ENCODE measurements at regions not wholly inside any gene's neighbourhood (a gene's known extent, or its start where the extent isn't known, plus 50 kb on each side); places are given as distances from the start of the nearest gene placed in this dataset.

DNA sequence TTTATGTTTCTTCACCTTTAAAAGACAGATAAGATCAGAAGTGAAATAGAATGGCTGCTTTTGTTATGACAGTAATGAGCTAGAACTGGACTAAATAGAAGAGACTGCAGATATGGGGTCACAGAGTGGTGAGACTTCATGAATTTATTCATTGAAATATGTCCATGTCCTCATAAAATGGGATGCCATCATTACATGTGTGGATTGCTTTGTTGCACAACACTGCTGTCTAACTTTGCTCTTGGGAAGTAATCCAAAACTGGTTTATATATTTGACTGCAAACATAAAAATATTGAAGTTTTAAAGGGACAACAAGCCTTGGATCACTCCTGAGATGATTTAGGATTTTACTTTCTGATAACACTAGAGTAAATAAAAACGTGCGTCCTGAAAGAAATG, 209.2 kb upstream of the FAT4 start:
- Histone ChIP-seq H3K36me3 (ENCODE audit: control insufficient read depth, insufficient read depth, low read length) (no peaks in the 10 kb centered on the region), H3K4me3 (ENCODE audit: low read depth, low read length) (no peak overlapping the region), H3K27me3 (ENCODE audit: control insufficient read depth, insufficient read depth, low read length) (no peaks in the 10 kb centered on the region)
- TF ChIP-seq, protein P1, sequence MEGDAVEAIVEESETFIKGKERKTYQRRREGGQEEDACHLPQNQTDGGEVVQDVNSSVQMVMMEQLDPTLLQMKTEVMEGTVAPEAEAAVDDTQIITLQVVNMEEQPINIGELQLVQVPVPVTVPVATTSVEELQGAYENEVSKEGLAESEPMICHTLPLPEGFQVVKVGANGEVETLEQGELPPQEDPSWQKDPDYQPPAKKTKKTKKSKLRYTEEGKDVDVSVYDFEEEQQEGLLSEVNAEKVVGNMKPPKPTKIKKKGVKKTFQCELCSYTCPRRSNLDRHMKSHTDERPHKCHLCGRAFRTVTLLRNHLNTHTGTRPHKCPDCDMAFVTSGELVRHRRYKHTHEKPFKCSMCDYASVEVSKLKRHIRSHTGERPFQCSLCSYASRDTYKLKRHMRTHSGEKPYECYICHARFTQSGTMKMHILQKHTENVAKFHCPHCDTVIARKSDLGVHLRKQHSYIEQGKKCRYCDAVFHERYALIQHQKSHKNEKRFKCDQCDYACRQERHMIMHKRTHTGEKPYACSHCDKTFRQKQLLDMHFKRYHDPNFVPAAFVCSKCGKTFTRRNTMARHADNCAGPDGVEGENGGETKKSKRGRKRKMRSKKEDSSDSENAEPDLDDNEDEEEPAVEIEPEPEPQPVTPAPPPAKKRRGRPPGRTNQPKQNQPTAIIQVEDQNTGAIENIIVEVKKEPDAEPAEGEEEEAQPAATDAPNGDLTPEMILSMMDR (IDR thresholded peaks at IDR 0.05; ENCODE audit: insufficient read depth, low read length, severe bottlenecking) = no peak
- DNase-seq (ENCODE audit: low read depth) = no peak
- FAIRE-seq = no peak

DNA sequence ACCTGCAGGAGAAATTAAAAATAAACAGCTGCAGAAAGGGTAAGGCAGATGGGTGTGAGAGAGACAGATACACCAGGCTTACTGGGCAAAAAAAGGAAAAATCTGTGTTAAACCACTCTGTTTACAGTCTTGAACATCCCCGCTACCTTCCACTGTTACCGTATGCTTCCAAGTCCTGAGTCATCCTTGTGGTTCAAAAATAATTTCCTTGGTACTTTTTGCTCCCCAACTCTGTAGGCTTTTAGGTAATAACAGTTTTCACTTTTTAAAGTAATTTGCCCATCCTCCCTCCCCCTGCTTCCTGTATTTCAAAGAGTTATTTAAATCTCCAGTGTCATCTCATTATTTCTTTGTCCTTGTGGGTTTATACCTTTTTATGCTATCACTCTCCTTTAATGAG, 210.1 kb upstream of the FAT4 start:
- no peak overlapping the region for H3K4me3 ChIP-seq (ENCODE audit: low read depth, low read length)
- FAIRE-seq (no peak), DNase-seq (ENCODE audit: low read depth) (no peak)
- H3K36me3 ChIP-seq (ENCODE audit: control insufficient read depth, insufficient read depth, low read length) = no peaks in the 10 kb centered on the region
- TF ChIP-seq, protein P1 (IDR thresholded peaks at IDR 0.05; ENCODE audit: insufficient read depth, low read length, severe bottlenecking) = no peak
- H3K27me3 ChIP-seq (ENCODE audit: control insufficient read depth, insufficient read depth, low read length) = no peaks in the 10 kb centered on the region

GRCh38 chr4:125101719-125102118, 213.0 kb upstream of the FAT4 start:
- Histone ChIP-seq H3K4me3 (ENCODE audit: low read depth, low read length) (no peak overlapping the region), H3K27me3 (ENCODE audit: control insufficient read depth, insufficient read depth, low read length) (no peaks in the 10 kb centered on the region), H3K36me3 (ENCODE audit: control insufficient read depth, insufficient read depth, low read length) (no peaks in the 10 kb centered on the region)
- TF ChIP-seq, protein P1 (IDR thresholded peaks at IDR 0.05; ENCODE audit: insufficient read depth, low read length, severe bottlenecking) = no peak
- DNase-seq (ENCODE audit: low read depth) (peak; percentile 91), FAIRE-seq (no peak)

DNA sequence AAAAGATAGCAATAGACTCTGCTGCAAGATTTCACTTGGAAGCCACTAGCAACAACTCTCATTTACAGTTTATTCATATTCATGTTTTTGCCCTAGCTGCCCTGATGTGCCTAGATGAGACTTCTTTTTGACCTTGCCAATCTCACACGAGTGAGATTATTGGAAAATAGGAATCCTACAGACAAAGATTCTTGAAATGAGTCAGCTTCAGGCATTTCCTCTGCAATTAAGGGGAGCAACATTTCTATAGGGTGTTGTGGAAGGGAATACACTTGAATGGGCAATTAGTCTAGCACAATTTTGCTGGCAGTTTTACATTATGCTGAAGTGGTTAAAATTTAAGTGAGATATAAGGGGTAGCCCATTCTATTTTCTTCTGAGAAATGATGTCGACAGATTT, 217.0 kb upstream of the FAT4 start:
- DNase-seq (ENCODE audit: low read depth) (peak; percentile 29), FAIRE-seq (no peak)
- Histone ChIP-seq H3K36me3 (ENCODE audit: control insufficient read depth, insufficient read depth, low read length) (no peaks in the 10 kb centered on the region), H3K4me3 (ENCODE audit: low read depth, low read length) (no peak overlapping the region), H3K27me3 (ENCODE audit: control insufficient read depth, insufficient read depth, low read length) (no peaks in the 10 kb centered on the region)
- TF ChIP-seq, protein P1 (IDR thresholded peaks at IDR 0.05; ENCODE audit: insufficient read depth, low read length, severe bottlenecking) = no peak

DNA sequence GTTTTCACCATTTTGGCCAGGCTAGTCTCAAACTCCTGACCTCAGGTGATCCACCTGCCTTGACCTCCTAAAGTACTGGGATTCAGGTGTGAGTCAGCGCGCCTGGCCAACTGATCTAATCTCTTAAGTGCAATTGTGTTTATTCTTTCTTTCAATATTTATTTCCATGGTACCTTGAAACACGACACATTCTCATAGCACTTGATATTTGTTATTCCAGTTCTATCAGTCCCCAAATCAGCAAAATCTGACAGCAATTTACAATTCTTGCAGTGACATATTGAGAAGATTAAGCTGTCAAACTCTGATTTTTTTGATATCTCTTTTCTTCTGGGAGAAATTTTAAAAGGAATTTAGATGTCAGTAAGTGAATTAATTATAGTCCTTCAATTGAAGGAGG, 218.1 kb upstream of the FAT4 start:
- no peak for DNase-seq (ENCODE audit: low read depth)
- no peak overlapping the region for H3K4me3 ChIP-seq (ENCODE audit: low read depth, low read length)
- H3K36me3 ChIP-seq (ENCODE audit: control insufficient read depth, insufficient read depth, low read length) = no peaks in the 10 kb centered on the region
- TF ChIP-seq, protein P1 (IDR thresholded peaks at IDR 0.05; ENCODE audit: insufficient read depth, low read length, severe bottlenecking) = no peak
- FAIRE-seq = no peak
- no peaks in the 10 kb centered on the region for H3K27me3 ChIP-seq (ENCODE audit: control insufficient read depth, insufficient read depth, low read length)

DNA sequence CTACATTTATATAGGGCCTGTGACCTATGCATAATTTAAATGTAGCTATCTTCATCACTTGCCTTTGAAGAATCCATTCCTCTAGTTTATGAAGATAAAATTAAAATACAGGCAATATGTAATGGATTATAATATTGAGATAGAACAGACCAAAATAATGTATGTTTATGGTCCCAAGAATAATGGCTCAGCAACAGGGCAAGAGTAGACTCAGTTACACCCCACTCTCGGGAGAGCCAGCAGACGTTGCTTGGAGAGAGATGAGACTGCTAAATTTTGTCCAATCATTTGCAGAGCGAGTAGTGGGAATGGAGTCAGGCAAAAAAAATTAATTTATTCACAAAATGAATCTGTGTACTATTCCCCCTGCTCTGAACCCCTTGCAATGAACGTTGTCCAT, 223.2 kb upstream of the FAT4 start:
- TF ChIP-seq, protein P1 (IDR thresholded peaks at IDR 0.05; ENCODE audit: insufficient read depth, low read length, severe bottlenecking) = no peak
- no peaks in the 10 kb centered on the region for H3K27me3 ChIP-seq (ENCODE audit: control insufficient read depth, insufficient read depth, low read length)
- FAIRE-seq (no peak), DNase-seq (ENCODE audit: low read depth) (no peak)
- no peak overlapping the region for H3K4me3 ChIP-seq (ENCODE audit: low read depth, low read length)
- H3K36me3 ChIP-seq (ENCODE audit: control insufficient read depth, insufficient read depth, low read length) = no peaks in the 10 kb centered on the region

Data from bronchial epithelial cell (primary cell).